Right hindlimb (tissue), 1 donor: ENCODE measurements at regions not wholly inside any gene's neighbourhood (a gene's known extent, or its start where the extent isn't known, plus 50 kb on each side); places are given as distances from the start of the nearest gene placed in this dataset.

Source experiments
- DNase-seq: peaks from one replicate; pipeline ENCODE4 v3.0.0-alpha.2; 2018

- DNase-seq, result no peak
Observed at GRCh38 chr5:103336941-103337340, 78.4 kb downstream of the MACIR start.

- DNase-seq, result no peak
Observed at GRCh38 chr5:103333376-103333775, 74.8 kb downstream of the MACIR start.

- DNase-seq, result no peak
Observed at GRCh38 chr5:103330875-103331274, 72.3 kb downstream of the MACIR start.
